Gastrocnemius medialis (tissue), 4 donors: ENCODE measurements at regions not wholly inside any gene's neighbourhood (a gene's known extent, or its start where the extent isn't known, plus 50 kb on each side); places are given as distances from the start of the nearest gene placed in this dataset.

Experiments used
- POLR2A ChIP-seq, 2 donors: fragments of 450-650 bp; IDR thresholded peaks; one replicate each; pipeline ENCODE4 v1.6.1; 2017; ENCODE audit warnings: antibody characterized with exemption in 2 of 2, mild to moderate bottlenecking in 2 of 2, moderate library complexity in 2 of 2
- TF ChIP-seq, protein P1 (sequence below), 5 experiments: fragments of 450-650 bp in 3 of 5; fragments of 200-600 bp in 2 of 5; sonication (generic) in 2 of 5; IDR thresholded peaks in 4 of 5; conservative IDR thresholded peaks in 1 of 5; 1 replicate in 4 of 5; 2 replicates in 1 of 5; pipeline ENCODE4 v1.5.1; 2016 to 2019; ENCODE audit warnings: antibody characterized with exemption in 5 of 5, mild to moderate bottlenecking in 3 of 5, moderate library complexity in 3 of 5

DNA sequence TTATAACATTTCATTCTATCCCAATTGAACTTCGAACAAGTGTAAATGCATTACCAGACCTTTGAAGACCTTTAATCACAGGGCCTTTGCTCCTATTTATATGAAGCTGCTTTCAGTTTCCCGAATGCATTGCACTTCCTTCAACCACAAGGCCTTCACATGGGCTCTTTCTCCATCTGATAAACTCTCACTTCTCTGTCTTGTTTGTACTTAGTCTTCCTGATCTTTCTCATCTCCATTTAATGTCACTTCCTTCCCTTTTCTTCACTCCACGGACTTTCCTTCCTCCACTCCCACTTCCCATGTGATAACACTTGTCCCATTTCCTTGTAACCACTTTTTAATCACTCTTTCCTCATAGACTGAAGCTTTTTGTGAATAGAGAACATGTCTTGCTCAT, 74.3 kb upstream of the TNC start:
- TF ChIP-seq, protein P1, sequence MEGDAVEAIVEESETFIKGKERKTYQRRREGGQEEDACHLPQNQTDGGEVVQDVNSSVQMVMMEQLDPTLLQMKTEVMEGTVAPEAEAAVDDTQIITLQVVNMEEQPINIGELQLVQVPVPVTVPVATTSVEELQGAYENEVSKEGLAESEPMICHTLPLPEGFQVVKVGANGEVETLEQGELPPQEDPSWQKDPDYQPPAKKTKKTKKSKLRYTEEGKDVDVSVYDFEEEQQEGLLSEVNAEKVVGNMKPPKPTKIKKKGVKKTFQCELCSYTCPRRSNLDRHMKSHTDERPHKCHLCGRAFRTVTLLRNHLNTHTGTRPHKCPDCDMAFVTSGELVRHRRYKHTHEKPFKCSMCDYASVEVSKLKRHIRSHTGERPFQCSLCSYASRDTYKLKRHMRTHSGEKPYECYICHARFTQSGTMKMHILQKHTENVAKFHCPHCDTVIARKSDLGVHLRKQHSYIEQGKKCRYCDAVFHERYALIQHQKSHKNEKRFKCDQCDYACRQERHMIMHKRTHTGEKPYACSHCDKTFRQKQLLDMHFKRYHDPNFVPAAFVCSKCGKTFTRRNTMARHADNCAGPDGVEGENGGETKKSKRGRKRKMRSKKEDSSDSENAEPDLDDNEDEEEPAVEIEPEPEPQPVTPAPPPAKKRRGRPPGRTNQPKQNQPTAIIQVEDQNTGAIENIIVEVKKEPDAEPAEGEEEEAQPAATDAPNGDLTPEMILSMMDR (IDR thresholded peaks at IDR 0.05 in 4 of 5, conservative IDR thresholded peaks at IDR 0.05 in 1 of 5): no peak
- no peak for TF ChIP-seq POLR2A (IDR thresholded peaks at IDR 0.05)
